K562 (cell line): ENCODE measurements at regions not wholly inside any gene's neighbourhood (a gene's known extent, or its start where the extent isn't known, plus 50 kb on each side); places are given as distances from the start of the nearest gene placed in this dataset.

Source experiments
- ATAC-seq: fragments of 200-7000 bp; cut with Tn5 transposase; 3 replicates; pipeline ENCODE4 v1.9.1; 2020; ENCODE audit warnings: moderate library complexity
- BruUV-seq: library from RNA; stranded (reverse); fragments of 400-500 nt; replicated peaks from 2 replicates; lab custom pipeline; 2021; lab: Mats Ljungman, UMichigan
- CTCF ChIA-PET: fragments of 300-600 bp; formaldehyde crosslinking; extraction: SDS; loops from one replicate; lab custom pipeline; 2021; ENCODE audit warnings: low intra/inter-chr PET ratio; lab: Yijun Ruan, JAX
- POLR2A ChIA-PET: fragments of 300-600, 350-650 bp; sonication (Branson Sonifier 250); formaldehyde crosslinking; extraction: SDS; loops from one replicate; lab custom pipeline; 2021; ENCODE audit warnings: antibody characterized with exemption, inconsistent platforms; lab: Yijun Ruan, JAX
- DNase-seq, 4 experiments: peaks; one replicate each; pipeline versions ENCODE4 v3.0.0 to v3.0.0-alpha.2; 2011 to 2018; ENCODE audit warnings: low spot score in 3 of 4, mixed read lengths in 3 of 4; ENCODE audit errors: extremely low read depth in 1 of 4
- FAIRE-seq: peaks from 2 replicates; lab custom pipeline; 2011; peaks lifted over from hg19 to GRCh38; lab: Jason Lieb, UNC
- H2AFZ ChIP-seq: 2 replicates; pipeline ENCODE4 v1.6.0; 2011; ENCODE audit warnings: low read depth, low read length, control low read depth, inconsistent platforms
- H3K27ac ChIP-seq: fragments of 200-600 bp; 3 replicates; pipeline ENCODE4 v1.8.0; 2011; ENCODE audit warnings: low read depth, mild to moderate bottlenecking, control low read depth, inconsistent platforms, low read length, moderate library complexity, mixed read lengths; ENCODE audit errors: extremely low read depth
- H3K27me3 ChIP-seq, 2 experiments: fragments of 300-600 bp in 1 of 2; 2 replicates in 1 of 2; 3 replicates in 1 of 2; pipeline versions ENCODE4 v1.6.0 to v1.8.0; 2011; ENCODE audit warnings: inconsistent platforms in 2 of 2, low read length in 2 of 2, mild to moderate bottlenecking in 1 of 2, mixed read lengths in 1 of 2, moderate library complexity in 1 of 2; ENCODE audit not compliant: control insufficient read depth in 2 of 2, insufficient read depth in 2 of 2
- H3K36me3 ChIP-seq: fragments of 300-600 bp; 3 replicates; pipeline ENCODE4 v1.8.0; 2011; ENCODE audit warnings: mild to moderate bottlenecking, low read length, inconsistent platforms; ENCODE audit not compliant: control insufficient read depth, insufficient read depth
- H3K4me1 ChIP-seq, 2 experiments: fragments of 200-600 bp in 1 of 2; replicated peaks in 1 of 2; 2 replicates in 1 of 2; 3 replicates in 1 of 2; pipeline versions ENCODE4 v1.5.1 to v1.8.0; 2011; ENCODE audit warnings: inconsistent platforms in 2 of 2, low read length in 2 of 2, mild to moderate bottlenecking in 1 of 2, mixed read lengths in 1 of 2, moderate library complexity in 1 of 2; ENCODE audit not compliant: control insufficient read depth in 2 of 2, insufficient read depth in 2 of 2
- H3K4me2 ChIP-seq: 2 replicates; pipeline ENCODE4 v1.6.1; 2011; ENCODE audit warnings: low read length, control low read depth, inconsistent platforms, mixed read lengths; ENCODE audit not compliant: insufficient read depth
- H3K4me3 ChIP-seq: fragments of 200-600 bp; sonication (generic), shearing (Covaris generic); 2 replicates; pipeline ENCODE4 v1.5.1; 2016; ENCODE audit warnings: control low read depth, inconsistent platforms
- H3K79me2 ChIP-seq: fragments of 200-600 bp; 3 replicates; pipeline ENCODE4 v1.8.0; 2011; ENCODE audit warnings: low read length, inconsistent platforms; ENCODE audit not compliant: control insufficient read depth, insufficient read depth
- H3K9ac ChIP-seq, 2 experiments: 2 replicates each; pipeline versions ENCODE4 v1.6.0 to v1.6.1; 2011; ENCODE audit warnings: low read depth in 2 of 2, low read length in 2 of 2, control low read depth in 1 of 2, inconsistent platforms in 1 of 2, mild to moderate bottlenecking in 1 of 2, mixed read lengths in 1 of 2; ENCODE audit not compliant: insufficient read depth in 1 of 2
- H3K9me1 ChIP-seq: one replicate; pipeline ENCODE4 v1.6.0; 2011; ENCODE audit warnings: inconsistent platforms, mild to moderate bottlenecking, low read length, moderate library complexity; ENCODE audit not compliant: control insufficient read depth, insufficient read depth
- H3K9me3 ChIP-seq: replicated peaks from 2 replicates; pipeline ENCODE4 v1.5.1; 2011; ENCODE audit warnings: low read depth, low read length, inconsistent platforms; ENCODE audit not compliant: control insufficient read depth, insufficient read depth
- H4K20me1 ChIP-seq: replicated peaks from 2 replicates; pipeline ENCODE4 v1.6.1; 2011; ENCODE audit warnings: low read length, inconsistent platforms, mixed read lengths; ENCODE audit not compliant: control insufficient read depth, insufficient read depth
- CREB5 ChIP-seq: fragments of 250-450 bp; sonication (Bioruptor Pico); IDR thresholded peaks from 2 replicates; pipeline ENCODE4 v1.5.0; 2020; ENCODE audit warnings: mild to moderate bottlenecking
- DEAF1 ChIP-seq: fragments of 450-650 bp; formaldehyde crosslinking; IDR thresholded peaks from 2 replicates; pipeline ENCODE4 v1.4.0; 2020; ENCODE audit warnings: mild to moderate bottlenecking, moderate library complexity
- DMBX1 ChIP-seq: fragments of 250-450 bp; sonication (Bioruptor Pico); IDR thresholded peaks from 2 replicates; pipeline ENCODE4 v1.8.0; 2022; ENCODE audit warnings: inconsistent platforms, mild to moderate bottlenecking, moderate library complexity, borderline replicate concordance
- PURB ChIP-seq: sonication (generic); formaldehyde crosslinking; IDR thresholded peaks from 2 replicates; pipeline ENCODE4 v1.9.0; 2021; ENCODE audit warnings: low read depth, mild to moderate bottlenecking, missing genetic modification reagents
- PYGO2 ChIP-seq: fragments of 450-650 bp; IDR thresholded peaks from 2 replicates; pipeline ENCODE4 v1.6.1; 2016; ENCODE audit warnings: mild to moderate bottlenecking, missing genetic modification characterization, moderate library complexity, missing compliant biosample characterization
- RBFOX2 ChIP-seq: fragments of 200-400 bp; formaldehyde crosslinking; IDR thresholded peaks from 2 replicates; pipeline ENCODE4 v1.6.1; 2017; ENCODE audit warnings: low read depth, mild to moderate bottlenecking, low read length, moderate library complexity
- RCOR1 ChIP-seq, 2 experiments: IDR thresholded peaks; 2 replicates each; pipeline ENCODE4 v1.6.1; 2012; ENCODE audit warnings: low read depth in 2 of 2, low read length in 2 of 2, borderline replicate concordance in 1 of 2, improper control_type of control experiment in 1 of 2
- SAFB2 ChIP-seq: fragments of 200-400 bp; formaldehyde crosslinking; IDR thresholded peaks from 2 replicates; pipeline ENCODE4 v1.6.1; 2018; ENCODE audit warnings: borderline replicate concordance, low read length, low read depth, moderate library complexity; ENCODE audit not compliant: severe bottlenecking
- SRF ChIP-seq, 2 experiments: fragments of 250-450, 450-650 bp in 1 of 2; sonication (Bioruptor Pico) in 1 of 2; sonication (generic) in 1 of 2; formaldehyde crosslinking; IDR thresholded peaks; 2 replicates each; pipeline versions ENCODE4 v1.5.0 to v1.5.1; 2020 to 2022; ENCODE audit warnings: mild to moderate bottlenecking in 1 of 2, missing genetic modification reagents in 1 of 2
- ZFP36 ChIP-seq: fragments of 150-350 bp; IDR thresholded peaks from 2 replicates; pipeline ENCODE4 v1.6.1; 2018; ENCODE audit warnings: low read length, low read depth; ENCODE audit not compliant: partially characterized antibody
- ZNF696 ChIP-seq: fragments of 250-450 bp; sonication (Bioruptor Pico); conservative IDR thresholded peaks from 2 replicates; pipeline ENCODE4 v1.4.0; 2020; ENCODE audit warnings: mild to moderate bottlenecking, moderate library complexity
- WGBS: fragments of 100-300 bp; shearing (Covaris generic); methylation state at CpG from one replicate; pipeline ENCODE4 v1.1.6; 2016; ENCODE audit warnings: low coverage, mixed read lengths; ENCODE audit not compliant: insufficient coverage; ENCODE audit errors: missing lambda C conversion rate; 5-methylcytosine and 5-hydroxymethylcytosine counted together
- in situ Hi-C: fragments of 300-500 bp; cut with MboI; formaldehyde crosslinking; loops from 4 replicates; pipeline ENCODE4 v1.15.0; 2018; ENCODE audit warnings: inconsistent platforms, mixed read lengths
- intact Hi-C: fragments of 100-400 bp; cut with micrococcal nuclease; formaldehyde crosslinking; loops from 2 replicates; pipeline ENCODE4 v1.14.2; 2022
- TF ChIP-seq, protein P1 (sequence below): sonication (generic); formaldehyde crosslinking; IDR thresholded peaks from 2 replicates; pipeline ENCODE4 v1.8.1; 2023; ENCODE audit warnings: mild to moderate bottlenecking, missing genetic modification reagents
- TF ChIP-seq, protein P2 (sequence below): fragments of 450-650 bp; IDR thresholded peaks from 2 replicates; pipeline ENCODE4 v1.6.1; 2018; ENCODE audit not compliant: partially characterized antibody
- TF ChIP-seq, protein P3 (sequence below): sonication (generic); formaldehyde crosslinking; IDR thresholded peaks from 2 replicates; pipeline ENCODE4 v1.9.0; 2022; ENCODE audit warnings: mild to moderate bottlenecking, missing genetic modification reagents

DNA sequence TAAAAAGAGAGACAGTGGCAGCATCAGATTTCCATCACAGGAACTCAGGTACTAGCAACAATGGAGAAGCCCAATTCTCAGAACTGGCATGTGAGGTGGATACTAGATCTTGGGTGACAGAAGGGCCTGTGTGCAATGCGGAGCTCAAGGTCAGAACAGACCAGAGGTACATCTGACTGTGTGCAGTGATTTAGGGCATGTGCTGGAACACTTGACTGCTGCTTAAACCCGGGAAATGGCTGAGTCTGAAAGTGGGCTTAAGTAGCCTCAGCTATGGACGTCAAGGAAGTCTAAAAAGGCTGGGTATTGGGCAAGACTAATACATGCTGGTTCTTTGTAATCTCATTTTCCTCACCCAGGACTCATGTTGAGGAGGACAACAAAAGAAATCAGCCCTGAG is 182.2 kb downstream of the LACC1 start:
- TF ChIP-seq, protein P1, sequence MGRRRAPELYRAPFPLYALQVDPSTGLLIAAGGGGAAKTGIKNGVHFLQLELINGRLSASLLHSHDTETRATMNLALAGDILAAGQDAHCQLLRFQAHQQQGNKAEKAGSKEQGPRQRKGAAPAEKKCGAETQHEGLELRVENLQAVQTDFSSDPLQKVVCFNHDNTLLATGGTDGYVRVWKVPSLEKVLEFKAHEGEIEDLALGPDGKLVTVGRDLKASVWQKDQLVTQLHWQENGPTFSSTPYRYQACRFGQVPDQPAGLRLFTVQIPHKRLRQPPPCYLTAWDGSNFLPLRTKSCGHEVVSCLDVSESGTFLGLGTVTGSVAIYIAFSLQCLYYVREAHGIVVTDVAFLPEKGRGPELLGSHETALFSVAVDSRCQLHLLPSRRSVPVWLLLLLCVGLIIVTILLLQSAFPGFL (CRISPR knock-in tag): no peak
- TF ChIP-seq RBFOX2 (no peak), SAFB2 (no peak), ZFP36 (no peak), DEAF1 (CRISPR knock-in tag) (no peak), PYGO2 (no peak), PURB (CRISPR knock-in tag) (no peak), RCOR1 (IDR thresholded peaks at IDR 0.05; ENCODE audit: borderline replicate concordance in 1 of 2, low read depth in 2 of 2, low read length in 2 of 2) (no peak), ZNF696 (no peak), DMBX1 (CRISPR knock-in tag) (no peak), SRF (CRISPR knock-in tag; IDR thresholded peaks at IDR 0.05) (no peak), CREB5 (CRISPR knock-in tag) (no peak)
- TF ChIP-seq, protein P2, sequence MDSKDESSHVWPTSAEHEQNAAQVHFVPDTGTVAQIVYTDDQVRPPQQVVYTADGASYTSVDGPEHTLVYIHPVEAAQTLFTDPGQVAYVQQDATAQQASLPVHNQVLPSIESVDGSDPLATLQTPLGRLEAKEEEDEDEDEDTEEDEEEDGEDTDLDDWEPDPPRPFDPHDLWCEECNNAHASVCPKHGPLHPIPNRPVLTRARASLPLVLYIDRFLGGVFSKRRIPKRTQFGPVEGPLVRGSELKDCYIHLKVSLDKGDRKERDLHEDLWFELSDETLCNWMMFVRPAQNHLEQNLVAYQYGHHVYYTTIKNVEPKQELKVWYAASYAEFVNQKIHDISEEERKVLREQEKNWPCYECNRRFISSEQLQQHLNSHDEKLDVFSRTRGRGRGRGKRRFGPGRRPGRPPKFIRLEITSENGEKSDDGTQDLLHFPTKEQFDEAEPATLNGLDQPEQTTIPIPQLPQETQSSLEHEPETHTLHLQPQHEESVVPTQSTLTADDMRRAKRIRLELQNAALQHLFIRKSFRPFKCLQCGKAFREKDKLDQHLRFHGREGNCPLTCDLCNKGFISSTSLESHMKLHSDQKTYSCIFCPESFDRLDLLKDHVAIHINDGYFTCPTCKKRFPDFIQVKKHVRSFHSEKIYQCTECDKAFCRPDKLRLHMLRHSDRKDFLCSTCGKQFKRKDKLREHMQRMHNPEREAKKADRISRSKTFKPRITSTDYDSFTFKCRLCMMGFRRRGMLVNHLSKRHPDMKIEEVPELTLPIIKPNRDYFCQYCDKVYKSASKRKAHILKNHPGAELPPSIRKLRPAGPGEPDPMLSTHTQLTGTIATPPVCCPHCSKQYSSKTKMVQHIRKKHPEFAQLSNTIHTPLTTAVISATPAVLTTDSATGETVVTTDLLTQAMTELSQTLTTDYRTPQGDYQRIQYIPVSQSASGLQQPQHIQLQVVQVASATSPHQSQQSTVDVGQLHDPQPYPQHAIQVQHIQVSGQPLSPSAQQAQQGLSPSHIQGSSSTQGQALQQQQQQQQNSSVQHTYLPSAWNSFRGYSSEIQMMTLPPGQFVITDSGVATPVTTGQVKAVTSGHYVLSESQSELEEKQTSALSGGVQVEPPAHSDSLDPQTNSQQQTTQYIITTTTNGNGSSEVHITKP: no peak
- TF ChIP-seq, protein P3, sequence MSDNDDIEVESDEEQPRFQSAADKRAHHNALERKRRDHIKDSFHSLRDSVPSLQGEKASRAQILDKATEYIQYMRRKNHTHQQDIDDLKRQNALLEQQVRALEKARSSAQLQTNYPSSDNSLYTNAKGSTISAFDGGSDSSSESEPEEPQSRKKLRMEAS (CRISPR knock-in tag): no peak
- ChIA-PET POLR2A (no interaction called here), CTCF (no interaction called here)
- WGBS: 0% methylated on average over 3 of the region's 3 CpGs
- Histone ChIP-seq H3K4me2 (no peak overlapping the region), H2AFZ (no peak overlapping the region), H4K20me1 (no peaks in the 10 kb centered on the region), H3K9me3 (no peaks in the 10 kb centered on the region), H3K9ac (no peak overlapping the region), H3K4me1 (no peaks in the 10 kb centered on the region), H3K27me3 (no peaks in the 10 kb centered on the region), H3K27ac (no peak overlapping the region), H3K4me3 (no peak overlapping the region), H3K9me1 (no peaks in the 10 kb centered on the region), H3K36me3 (no peaks in the 10 kb centered on the region), H3K79me2 (no peaks in the 10 kb centered on the region)
- intact Hi-C loops (no loop called here), in situ Hi-C loops (no loop called here)
- no peak for ATAC-seq
- no peak for DNase-seq
- no TSS peak for BruUV-seq
- no peak for FAIRE-seq
